ENCODE measurements at regions not wholly inside any gene's neighbourhood (a gene's known extent, or its start where the extent isn't known, plus 50 kb on each side); places are given as distances from the start of the nearest gene placed in this dataset.

DNA sequence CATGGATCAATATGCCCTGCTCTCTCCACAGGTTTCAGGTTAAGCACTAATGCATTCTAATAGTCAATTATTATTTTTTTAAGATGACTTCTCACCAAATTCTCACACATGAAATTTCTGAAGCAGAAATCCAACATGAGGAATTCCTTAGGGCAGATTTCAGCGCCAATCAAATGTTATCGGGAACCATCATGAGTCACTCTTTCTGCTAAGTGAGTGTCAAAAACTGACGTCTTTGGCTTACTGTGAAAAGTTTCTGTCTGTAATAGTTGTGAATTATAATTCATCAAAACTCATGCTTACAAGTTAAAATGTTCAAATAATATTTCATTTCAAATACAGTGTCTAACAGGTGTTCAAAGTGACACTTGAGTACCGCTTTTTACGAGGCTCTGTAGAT is 1038.6 kb downstream of the SOCS6 start:
- no peak for TF ChIP-seq EP300 (IDR thresholded peaks at IDR 0.05)
- TF ChIP-seq, protein P1, sequence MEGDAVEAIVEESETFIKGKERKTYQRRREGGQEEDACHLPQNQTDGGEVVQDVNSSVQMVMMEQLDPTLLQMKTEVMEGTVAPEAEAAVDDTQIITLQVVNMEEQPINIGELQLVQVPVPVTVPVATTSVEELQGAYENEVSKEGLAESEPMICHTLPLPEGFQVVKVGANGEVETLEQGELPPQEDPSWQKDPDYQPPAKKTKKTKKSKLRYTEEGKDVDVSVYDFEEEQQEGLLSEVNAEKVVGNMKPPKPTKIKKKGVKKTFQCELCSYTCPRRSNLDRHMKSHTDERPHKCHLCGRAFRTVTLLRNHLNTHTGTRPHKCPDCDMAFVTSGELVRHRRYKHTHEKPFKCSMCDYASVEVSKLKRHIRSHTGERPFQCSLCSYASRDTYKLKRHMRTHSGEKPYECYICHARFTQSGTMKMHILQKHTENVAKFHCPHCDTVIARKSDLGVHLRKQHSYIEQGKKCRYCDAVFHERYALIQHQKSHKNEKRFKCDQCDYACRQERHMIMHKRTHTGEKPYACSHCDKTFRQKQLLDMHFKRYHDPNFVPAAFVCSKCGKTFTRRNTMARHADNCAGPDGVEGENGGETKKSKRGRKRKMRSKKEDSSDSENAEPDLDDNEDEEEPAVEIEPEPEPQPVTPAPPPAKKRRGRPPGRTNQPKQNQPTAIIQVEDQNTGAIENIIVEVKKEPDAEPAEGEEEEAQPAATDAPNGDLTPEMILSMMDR (IDR thresholded peaks at IDR 0.05), result no peak

Measured in tibial nerve (tissue), 4 donors.